IMR-90 (cell line): ENCODE measurements at regions not wholly inside any gene's neighbourhood (a gene's known extent, or its start where the extent isn't known, plus 50 kb on each side); places are given as distances from the start of the nearest gene placed in this dataset.

ENCODE experiments used
- ATAC-seq: fragments of 200-7000 bp; cut with Tn5 transposase; 2 replicates; pipeline ENCODE4 v1.9.1; 2020; ENCODE audit warnings: low read depth, mild to moderate bottlenecking, moderate library complexity
- BruUV-seq: library from RNA; stranded (reverse); fragments of 400-500 nt; replicated peaks from 2 replicates; lab custom pipeline; 2021; lab: Mats Ljungman, UMichigan
- CTCF ChIA-PET: fragments of 300-600 bp; formaldehyde crosslinking; extraction: SDS; loops from one replicate; lab custom pipeline; 2021; ENCODE audit warnings: antibody characterized with exemption; lab: Yijun Ruan, JAX
- POLR2A ChIA-PET: fragments of 300-600 bp; sonication (Branson Sonifier 250); formaldehyde crosslinking; loops from one replicate; lab custom pipeline; 2022; ENCODE audit warnings: antibody characterized with exemption; ENCODE audit not compliant: unreplicated experiment; lab: Charles Lee
- DNase-seq: peaks from one replicate; pipeline ENCODE4 v3.0.0; 2013
- H2AFZ ChIP-seq: replicated peaks from 2 replicates; pipeline ENCODE3; 2013; ENCODE audit warnings: low read length, mild to moderate bottlenecking; ENCODE audit not compliant: poor library complexity
- H2AK5ac ChIP-seq: 2 replicates; pipeline ENCODE4 v1.6.1; 2013; ENCODE audit warnings: low read depth, low read length, inconsistent platforms
- H2AK9ac ChIP-seq: replicated peaks from 2 replicates; pipeline ENCODE3; 2013; ENCODE audit warnings: mild to moderate bottlenecking, low read depth, low read length, moderate library complexity; ENCODE audit not compliant: poor library complexity
- H2BK120ac ChIP-seq: 2 replicates; pipeline ENCODE4 v1.6.1; 2013; ENCODE audit warnings: low read depth, low read length, inconsistent platforms
- H2BK15ac ChIP-seq: 3 replicates; pipeline ENCODE4 v1.6.1; 2013; ENCODE audit warnings: low read depth, low read length, inconsistent platforms
- H2BK20ac ChIP-seq: 2 replicates; pipeline ENCODE4 v1.6.1; 2013; ENCODE audit warnings: low read depth, mild to moderate bottlenecking, inconsistent platforms, low read length, moderate library complexity
- H2BK5ac ChIP-seq: 2 replicates; pipeline ENCODE4 v1.6.1; 2013; ENCODE audit warnings: mild to moderate bottlenecking, low read depth, low read length, inconsistent platforms; ENCODE audit not compliant: poor library complexity, severe bottlenecking
- H3K14ac ChIP-seq: replicated peaks from 2 replicates; pipeline ENCODE4 v1.6.1; 2013; ENCODE audit warnings: low read depth, low read length, inconsistent platforms
- H3K18ac ChIP-seq: 2 replicates; pipeline ENCODE4 v1.6.1; 2013; ENCODE audit warnings: low read depth, low read length, control low read depth
- H3K23ac ChIP-seq: 2 replicates; pipeline ENCODE4 v1.6.1; 2013; ENCODE audit warnings: low read depth, low read length, inconsistent platforms
- H3K27ac ChIP-seq: 2 replicates; pipeline ENCODE4 v1.5.1; 2013; ENCODE audit warnings: mild to moderate bottlenecking, control low read depth, low read length; ENCODE audit not compliant: insufficient read depth
- H3K27me3 ChIP-seq: 2 replicates; pipeline ENCODE4 v1.6.1; 2013; ENCODE audit warnings: low read length; ENCODE audit not compliant: control insufficient read depth, insufficient read depth
- H3K36me3 ChIP-seq: 2 replicates; pipeline ENCODE4 v1.6.1; 2013; ENCODE audit warnings: low read length, mixed read lengths; ENCODE audit not compliant: control insufficient read depth, insufficient read depth
- H3K4ac ChIP-seq: 2 replicates; pipeline ENCODE4 v1.6.1; 2013; ENCODE audit warnings: low read depth, low read length, inconsistent platforms
- H3K4me1 ChIP-seq: 2 replicates; pipeline ENCODE4 v1.6.1; 2013; ENCODE audit warnings: low read length, mixed read lengths; ENCODE audit not compliant: control insufficient read depth, insufficient read depth
- H3K4me2 ChIP-seq: 2 replicates; pipeline ENCODE4 v1.6.1; 2013; ENCODE audit warnings: low read depth, mild to moderate bottlenecking, control low read depth, low read length, moderate library complexity
- H3K4me3 ChIP-seq: 2 replicates; pipeline ENCODE4 v1.5.1; 2013; ENCODE audit warnings: low read depth, mild to moderate bottlenecking, control low read depth, low read length, moderate library complexity; ENCODE audit not compliant: insufficient read depth
- H3K56ac ChIP-seq: 2 replicates; pipeline ENCODE4 v1.6.1; 2013; ENCODE audit warnings: low read length, inconsistent platforms; ENCODE audit not compliant: insufficient read depth; ENCODE audit errors: extremely low read depth
- H3K79me1 ChIP-seq, 2 experiments: 2 replicates each; pipeline ENCODE4 v1.6.1; 2013; ENCODE audit warnings: low read length in 2 of 2, inconsistent platforms in 1 of 2, low read depth in 1 of 2
- H3K9ac ChIP-seq: 2 replicates; pipeline ENCODE4 v1.6.1; 2013; ENCODE audit warnings: low read depth, low read length, control low read depth
- H3K9me1 ChIP-seq: 2 replicates; pipeline ENCODE4 v1.6.1; 2013; ENCODE audit warnings: low read length, inconsistent platforms; ENCODE audit not compliant: insufficient read depth
- H3K9me3 ChIP-seq: 2 replicates; pipeline ENCODE4 v1.6.1; 2013; ENCODE audit warnings: low read length; ENCODE audit not compliant: control insufficient read depth, insufficient read depth
- H4K20me1 ChIP-seq: 2 replicates; pipeline ENCODE4 v1.6.1; 2013; ENCODE audit warnings: low read length, inconsistent platforms; ENCODE audit not compliant: insufficient read depth
- H4K5ac ChIP-seq: 2 replicates; pipeline ENCODE4 v1.6.1; 2013; ENCODE audit warnings: mild to moderate bottlenecking, low read depth, low read length, control low read depth
- H4K8ac ChIP-seq, 2 experiments: 2 replicates each; pipeline ENCODE4 v1.6.1; 2013; ENCODE audit warnings: low read depth in 2 of 2, low read length in 2 of 2, control low read depth in 1 of 2, inconsistent platforms in 1 of 2
- H4K91ac ChIP-seq: 2 replicates; pipeline ENCODE4 v1.6.1; 2013; ENCODE audit warnings: low read depth, low read length, inconsistent platforms; ENCODE audit not compliant: insufficient read depth
- BHLHE40 ChIP-seq: fragments of 150-350 bp; IDR thresholded peaks from 2 replicates; pipeline ENCODE4 v1.6.1; 2016; ENCODE audit warnings: mild to moderate bottlenecking, low read depth, low read length
- CEBPB ChIP-seq: IDR thresholded peaks from 2 replicates; pipeline ENCODE4 v1.6.1; 2012; ENCODE audit warnings: low read depth, low read length, improper control_type of control experiment
- CHD1 ChIP-seq: IDR thresholded peaks from 2 replicates; pipeline ENCODE4 v1.6.1; 2012; ENCODE audit warnings: low read depth, low read length, improper control_type of control experiment
- CTCF ChIP-seq: conservative IDR thresholded peaks from 2 replicates; pipeline ENCODE4 v1.5.1; 2012; ENCODE audit warnings: mild to moderate bottlenecking, low read depth, low read length, improper control_type of control experiment
- ELK1 ChIP-seq: fragments of 150-350 bp; IDR thresholded peaks from 2 replicates; pipeline ENCODE4 v1.6.1; 2016; ENCODE audit warnings: low read depth, mild to moderate bottlenecking, low read length, moderate library complexity, borderline replicate concordance
- FOS ChIP-seq: fragments of 150-350 bp; IDR thresholded peaks from 2 replicates; pipeline ENCODE4 v1.6.1; 2016; ENCODE audit warnings: low read depth, low read length
- MAFK ChIP-seq: IDR thresholded peaks from 2 replicates; pipeline ENCODE4 v1.6.1; 2012; ENCODE audit warnings: low read depth, low read length, improper control_type of control experiment
- MAZ ChIP-seq: IDR thresholded peaks from 2 replicates; pipeline ENCODE4 v1.6.1; 2012; ENCODE audit warnings: low read depth, mild to moderate bottlenecking, low read length, improper control_type of control experiment, moderate library complexity, borderline replicate concordance
- MXI1 ChIP-seq: IDR thresholded peaks from 2 replicates; pipeline ENCODE4 v1.6.1; 2012; ENCODE audit warnings: low read depth, mild to moderate bottlenecking, low read length, moderate library complexity, borderline replicate concordance
- NFE2L2 ChIP-seq: fragments of 150-350 bp; IDR thresholded peaks from 2 replicates; pipeline ENCODE4 v1.6.1; 2016; ENCODE audit warnings: low read depth, mild to moderate bottlenecking, low read length
- POLR2A ChIP-seq: IDR thresholded peaks from 2 replicates; pipeline ENCODE4 v1.6.1; 2012; ENCODE audit warnings: mild to moderate bottlenecking, low read depth, low read length
- RAD21 ChIP-seq: IDR thresholded peaks from 2 replicates; pipeline ENCODE4 v1.6.1; 2012; ENCODE audit warnings: low read length, improper control_type of control experiment
- RCOR1 ChIP-seq: IDR thresholded peaks from 2 replicates; pipeline ENCODE4 v1.6.1; 2012; ENCODE audit warnings: mild to moderate bottlenecking, low read length, improper control_type of control experiment; ENCODE audit not compliant: insufficient replicate concordance
- RFX5 ChIP-seq: IDR thresholded peaks from 2 replicates; pipeline ENCODE4 v1.8.0; 2012; ENCODE audit warnings: low read depth, mild to moderate bottlenecking, low read length, moderate library complexity
- SMC3 ChIP-seq: fragments of 150-350 bp; IDR thresholded peaks from 2 replicates; pipeline ENCODE4 v1.6.1; 2016; ENCODE audit warnings: low read depth, mild to moderate bottlenecking, antibody characterized with exemption, low read length, moderate library complexity
- USF2 ChIP-seq: fragments of 150-350 bp; IDR thresholded peaks from 2 replicates; pipeline ENCODE4 v1.6.1; 2017; ENCODE audit warnings: mild to moderate bottlenecking, antibody characterized with exemption, low read length, low read depth
- WGBS, 2 experiments: methylation state at CpG; one replicate each; pipeline versions ENCODE4 v1.1.5 to v1.1.7; 2013; ENCODE audit warnings: missing lambda C conversion rate in 2 of 2; ENCODE audit not compliant: insufficient read length in 1 of 2; ENCODE audit errors: extremely low coverage in 2 of 2; 5-methylcytosine and 5-hydroxymethylcytosine counted together
- dilution Hi-C: fragments of 300-500 bp; cut with HindIII; formaldehyde crosslinking; loops from one replicate; pipeline ENCODE4 v1.14.3; 2018; ENCODE audit warnings: low sequenced_read_pairs; ENCODE audit not compliant: unreplicated experiment
- in situ Hi-C: fragments of 300-500 bp; cut with MboI; formaldehyde crosslinking; loops from 3 replicates; pipeline ENCODE4 v1.14.3; 2019; ENCODE audit warnings: low sequenced_read_pairs, inconsistent platforms, mixed read lengths
- intact Hi-C: fragments of 100-400 bp; cut with micrococcal nuclease; formaldehyde crosslinking; loops from 2 replicates; pipeline ENCODE4 v1.10.0; 2022

- Histone ChIP-seq H4K20me1 (no peaks in the 10 kb centered on the region), H3K79me1 (no peaks in the 10 kb centered on the region), H2BK15ac (no peak overlapping the region), H3K9me3 (peaks cover 4% of the 10 kb centered on the region; the same call in 1 of the 2 replicates), H3K4me2 (no peak overlapping the region), H3K27me3 (no peaks in the 10 kb centered on the region), H3K4me3 (no peak overlapping the region), H2AK9ac (no peak overlapping the region), H3K4me1 (no peaks in the 10 kb centered on the region), H3K4ac (no peak overlapping the region), H2BK120ac (no peak overlapping the region), H2AFZ (no peak overlapping the region), H3K9ac (no peak overlapping the region), H3K14ac (no peak overlapping the region), H3K9me1 (no peaks in the 10 kb centered on the region), H2BK5ac (no peak overlapping the region), H3K36me3 (no peaks in the 10 kb centered on the region), H3K27ac (no peak overlapping the region), H3K56ac (no peak overlapping the region), H3K18ac (no peak overlapping the region), H4K91ac (no peak overlapping the region), H4K5ac (no peak overlapping the region), H2BK20ac (no peak overlapping the region), H4K8ac (no peak overlapping the region), H3K23ac (no peak overlapping the region), H2AK5ac (no peak overlapping the region)
- no TSS peak for BruUV-seq
- CTCF ChIA-PET, result no interaction called here
- POLR2A ChIA-PET, result no interaction called here
- in situ Hi-C loops (no loop called here), dilution Hi-C loops (no loop called here), intact Hi-C loops (no loop called here)
- TF ChIP-seq CEBPB (no peak), MAZ (no peak), NFE2L2 (no peak), MAFK (no peak), MXI1 (no peak), ELK1 (no peak), POLR2A (no peak), SMC3 (no peak), FOS (no peak), USF2 (no peak), RAD21 (no peak), RFX5 (no peak), CHD1 (no peak), CTCF (no peak), RCOR1 (no peak), BHLHE40 (no peak)
- DNase-seq, result peak; percentile 4
- WGBS, 2 experiments, result no CpG with 5 or more reads among the region's 3 CpGs
- no peak for ATAC-seq
Measured at GRCh38 chr5:23314827-23315226, 192.6 kb upstream of the PRDM9 start.
